GM12891 (cell line): ENCODE measurements at regions not wholly inside any gene's neighbourhood (a gene's known extent, or its start where the extent isn't known, plus 50 kb on each side); places are given as distances from the start of the nearest gene placed in this dataset.
"Not testable (repeated sequence)": the region's sequence is repeated elsewhere in the genome, so short reads cannot be mapped to it uniquely, and the experiment has no call there.

Experiments used
- DNase-seq: peaks from one replicate; pipeline ENCODE4 v3.0.0; 2011; ENCODE audit warnings: low spot score; ENCODE audit not compliant: insufficient read length
- FAIRE-seq: peaks from 2 replicates; lab custom pipeline; 2011; peaks lifted over from hg19 to GRCh38; lab: Jason Lieb, UNC
- PAX5 ChIP-seq: IDR thresholded peaks from 2 replicates; pipeline ENCODE4 v1.6.1; 2011; ENCODE audit warnings: low read length, moderate library complexity, mild to moderate bottlenecking; ENCODE audit not compliant: insufficient read depth, severe bottlenecking
- POLR2A ChIP-seq: IDR thresholded peaks from 2 replicates; pipeline ENCODE4 v1.6.1; 2011; ENCODE audit warnings: low read depth, low read length, control low read depth
- POLR2AphosphoS5 ChIP-seq: IDR thresholded peaks from 2 replicates; pipeline ENCODE4 v1.6.1; 2011; ENCODE audit warnings: low read depth, low read length, control low read depth
- POU2F2 ChIP-seq: IDR thresholded peaks from 2 replicates; pipeline ENCODE4 v1.6.1; 2011; ENCODE audit warnings: low read depth, mild to moderate bottlenecking, control low read depth, low read length, moderate library complexity
- SPI1 ChIP-seq: IDR thresholded peaks from 2 replicates; pipeline ENCODE4 v1.6.1; 2011; ENCODE audit warnings: low read depth, low read length, control low read depth
- TAF1 ChIP-seq: IDR thresholded peaks from 2 replicates; pipeline ENCODE4 v1.6.1; 2011; ENCODE audit warnings: low read depth, low read length, control low read depth

GRCh38 chr9:106481013-106481609 lies 381.9 kb upstream of the ZNF462 start:
- TF ChIP-seq POLR2AphosphoS5 (no peak), PAX5 (no peak), SPI1 (no peak), POU2F2 (no peak), POLR2A (no peak), TAF1 (no peak)
- DNase-seq = no peak
- peak; percentile 5 for FAIRE-seq

GRCh38 chr9:106482733-106483132 lies 380.2 kb upstream of the ZNF462 start:
- no peak for TF ChIP-seq TAF1
- TF ChIP-seq PAX5 = no peak
- TF ChIP-seq SPI1 = peak; percentile 53
- FAIRE-seq (no peak), DNase-seq (no peak)

- FAIRE-seq (no peak), DNase-seq (no peak)
- TF ChIP-seq PAX5 (no peak), POU2F2 (no peak), SPI1 (no peak), POLR2A (no peak), POLR2AphosphoS5 (no peak), TAF1 (no peak)
Observed at GRCh38 chr9:106486685-106487084, 376.3 kb upstream of the ZNF462 start.

GRCh38 chr9:106487266-106487665 lies 375.7 kb upstream of the ZNF462 start:
- FAIRE-seq = no peak
- no peak for TF ChIP-seq POLR2AphosphoS5
- TF ChIP-seq PAX5 = no peak
- TF ChIP-seq POU2F2 = no peak
- no peak for TF ChIP-seq SPI1
- TF ChIP-seq TAF1 = no peak
- TF ChIP-seq POLR2A = no peak
- no peak for DNase-seq

- not testable (repeated sequence) for DNase-seq, FAIRE-seq
Observed at GRCh38 chr9:106492126-106492525, 370.8 kb upstream of the ZNF462 start.

- TF ChIP-seq POU2F2 (no peak), TAF1 (no peak), PAX5 (no peak), SPI1 (no peak), POLR2AphosphoS5 (no peak), POLR2A (no peak)
- DNase-seq = no peak
- no peak for FAIRE-seq
Observed at GRCh38 chr9:106500171-106500570, 362.8 kb upstream of the ZNF462 start.

- DNase-seq, FAIRE-seq: not testable (repeated sequence)
Observed at GRCh38 chr9:106501210-106501609, 361.8 kb upstream of the ZNF462 start.

GRCh38 chr9:106502930-106503329 lies 360.0 kb upstream of the ZNF462 start:
- no peak for TF ChIP-seq PAX5
- FAIRE-seq (no peak), DNase-seq (no peak)

GRCh38 chr9:106503759-106504158 lies 359.2 kb upstream of the ZNF462 start:
- FAIRE-seq = no peak
- TF ChIP-seq SPI1 = 0 out of 2 replicates have a peak, but pooled peaks have one; percentile 11
- TF ChIP-seq PAX5 = no peak
- DNase-seq = no peak

GRCh38 chr9:106526716-106527204 lies 336.2 kb upstream of the ZNF462 start:
- DNase-seq = no peak
- no peak for FAIRE-seq
- TF ChIP-seq TAF1 (no peak), PAX5 (no peak), POLR2AphosphoS5 (no peak), POU2F2 (no peak), SPI1 (no peak), POLR2A (no peak)

GRCh38 chr9:106528158-106528557 lies 334.8 kb upstream of the ZNF462 start:
- FAIRE-seq (no peak), DNase-seq (no peak)
- TF ChIP-seq POLR2A = no peak
- peak; percentile 76 for TF ChIP-seq SPI1
- TF ChIP-seq TAF1 = no peak
- no peak for TF ChIP-seq POU2F2
